ENCODE measurements at regions not wholly inside any gene's neighbourhood (a gene's known extent, or its start where the extent isn't known, plus 50 kb on each side); places are given as distances from the start of the nearest gene placed in this dataset.
"Not testable (repeated sequence)": the region's sequence is repeated elsewhere in the genome, so short reads cannot be mapped to it uniquely, and the experiment has no call there.

- no peak for DNase-seq (ENCODE audit: low spot score)
Measured at GRCh38 chr16:17555176-17555575, 84.4 kb upstream of the XYLT1 start.

DNA sequence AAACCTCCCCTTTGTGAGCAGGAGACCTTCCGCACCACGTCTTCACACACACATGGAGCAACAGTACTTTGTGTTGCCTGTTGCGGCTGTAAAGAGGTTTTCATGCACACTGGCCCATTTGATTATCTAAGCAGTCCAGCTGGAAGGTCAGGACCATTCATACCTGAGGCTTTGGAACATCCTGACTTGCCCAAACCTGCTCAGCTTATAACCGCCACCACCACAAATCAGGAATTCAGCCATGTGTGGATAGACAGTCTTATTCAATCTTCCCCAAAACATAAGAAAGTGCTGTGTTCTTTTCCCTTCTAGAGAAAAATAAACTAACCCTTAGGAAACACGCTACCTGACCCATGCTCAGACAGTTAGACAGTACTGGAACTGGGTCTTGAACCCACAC is 81.6 kb upstream of the XYLT1 start:
- DNase-seq (ENCODE audit: low spot score): no peak

GRCh38 chr16:17551682-17552081 is 80.9 kb upstream of the XYLT1 start:
- DNase-seq (ENCODE audit: low spot score): not testable (repeated sequence)

- no peak for DNase-seq (ENCODE audit: low spot score)
Measured at GRCh38 chr16:17548825-17549224, 78.1 kb upstream of the XYLT1 start.

- DNase-seq (ENCODE audit: low spot score): no peak
Measured at GRCh38 chr16:17544785-17545184, 74.0 kb upstream of the XYLT1 start.

DNA sequence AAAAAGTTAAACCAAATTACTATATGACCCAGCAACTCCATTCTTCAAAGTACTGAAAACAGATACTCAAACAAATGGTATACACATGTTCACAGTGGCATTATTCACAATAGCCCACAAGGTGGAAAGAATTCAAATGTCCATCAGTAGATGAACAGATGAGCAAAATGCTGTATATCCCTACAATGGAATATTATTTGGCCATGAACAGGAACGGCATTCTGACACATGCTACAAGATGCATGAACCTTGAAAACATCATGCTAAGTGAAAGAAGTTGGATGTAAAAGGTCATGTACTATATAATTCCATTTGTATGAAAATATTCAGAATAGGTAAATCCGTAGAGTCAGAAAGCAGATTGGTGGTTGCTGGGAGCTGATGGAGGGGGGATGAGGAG is 73.5 kb upstream of the XYLT1 start:
- DNase-seq (ENCODE audit: low spot score): no peak

GRCh38 chr16:17543073-17543472 is 72.3 kb upstream of the XYLT1 start:
- DNase-seq (ENCODE audit: low spot score): no peak

- DNase-seq (ENCODE audit: low spot score): no peak
Measured at GRCh38 chr16:17541324-17541723, 70.6 kb upstream of the XYLT1 start.

GRCh38 chr16:17538927-17539326 is 68.2 kb upstream of the XYLT1 start:
- no peak for DNase-seq (ENCODE audit: low spot score)

DNA sequence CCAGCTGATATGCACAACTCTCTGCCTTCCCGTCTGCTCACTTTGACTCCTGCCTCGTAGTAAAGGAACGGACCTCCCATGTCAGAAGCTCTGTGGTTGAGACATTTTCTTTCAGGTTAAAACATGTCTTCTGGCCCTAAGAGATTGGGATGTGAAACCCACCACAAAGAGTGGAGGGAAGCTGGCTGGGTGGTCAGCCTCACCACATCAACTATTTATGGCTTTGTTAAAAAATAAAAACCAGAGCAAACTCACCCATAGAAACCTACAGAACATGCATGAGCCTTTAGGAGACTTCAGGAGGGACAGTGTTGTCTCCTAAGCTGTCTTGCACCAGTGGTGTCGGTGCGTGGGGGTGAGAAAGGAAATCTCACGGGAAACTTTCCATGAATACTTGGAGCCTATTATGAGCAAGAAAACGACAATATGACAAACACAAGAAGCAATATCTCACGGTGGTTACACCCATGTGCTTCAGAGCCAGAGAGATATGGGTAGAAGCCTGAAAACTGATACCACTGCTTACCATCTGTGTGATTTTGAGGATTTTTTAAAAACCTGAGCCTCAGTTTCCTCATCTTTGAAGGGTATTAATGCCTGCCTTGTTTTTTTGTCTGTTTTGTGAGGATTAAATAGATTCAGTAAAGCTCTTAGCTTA is 61.7 kb upstream of the XYLT1 start:
- DNase-seq (ENCODE audit: low spot score): no peak

GRCh38 chr16:17529982-17530760 is 59.4 kb upstream of the XYLT1 start:
- DNase-seq (ENCODE audit: low spot score): no peak

GRCh38 chr16:17526956-17527937 is 56.5 kb upstream of the XYLT1 start:
- DNase-seq (ENCODE audit: low spot score): peak; percentile 16

DNA sequence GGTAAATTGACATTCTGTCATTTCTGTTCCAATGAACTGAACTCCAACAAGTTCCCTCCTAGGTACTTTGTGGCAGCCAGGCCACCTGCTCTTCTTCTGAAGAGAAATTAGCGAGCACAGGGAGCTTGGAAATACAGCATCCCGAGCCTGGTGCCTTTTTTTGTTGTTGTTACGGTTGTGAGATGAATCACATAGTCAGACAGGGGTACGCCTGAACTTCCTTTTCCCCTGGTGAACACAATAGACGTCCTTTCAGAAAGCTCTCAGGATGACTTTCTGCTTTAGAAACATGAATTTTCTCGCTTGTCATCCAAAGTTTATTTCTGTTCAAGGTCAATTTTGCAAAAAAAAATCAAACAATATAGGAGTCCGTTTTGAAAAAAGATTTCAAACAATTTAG is 53.9 kb upstream of the XYLT1 start:
- peak; percentile 63 for DNase-seq (ENCODE audit: low spot score)

- no peak for DNase-seq (ENCODE audit: low spot score)
Measured at GRCh38 chr16:17520561-17520960, 49.8 kb upstream of the XYLT1 start.

All from kidney capillary endothelial cell (primary cell).